Mesodermal cell (in vitro differentiated cells): ENCODE measurements at regions not wholly inside any gene's neighbourhood (a gene's known extent, or its start where the extent isn't known, plus 50 kb on each side); places are given as distances from the start of the nearest gene placed in this dataset.

ENCODE experiments used
- H3K27ac ChIP-seq: 2 replicates; pipeline ENCODE4 v1.7.0; 2013; ENCODE audit warnings: mild to moderate bottlenecking, low read depth, low read length, moderate library complexity; ENCODE audit not compliant: severe bottlenecking
- H3K36me3 ChIP-seq: 2 replicates; pipeline ENCODE4 v1.7.1; 2013; ENCODE audit warnings: mild to moderate bottlenecking, low read length, moderate library complexity; ENCODE audit not compliant: control insufficient read depth, insufficient read depth
- H3K4me1 ChIP-seq: one replicate; pipeline ENCODE4 v1.7.1; 2013; ENCODE audit warnings: mild to moderate bottlenecking, low read length; ENCODE audit not compliant: insufficient read depth, control insufficient read depth, poor library complexity, severe bottlenecking
- H3K4me3 ChIP-seq: 2 replicates; pipeline ENCODE4 v1.7.0; 2013; ENCODE audit warnings: low read length, control low read depth, mild to moderate bottlenecking; ENCODE audit not compliant: insufficient read depth, poor library complexity, severe bottlenecking; ENCODE audit errors: extremely low read depth
- H3K9me3 ChIP-seq: 2 replicates; pipeline ENCODE4 v1.7.1; 2013; ENCODE audit warnings: mild to moderate bottlenecking, low read length, moderate library complexity; ENCODE audit not compliant: control insufficient read depth
- WGBS, 2 experiments: methylation state at CpG; one replicate each; pipeline ENCODE4 v1.1.5; 2013; ENCODE audit warnings: missing lambda C conversion rate in 2 of 2; ENCODE audit not compliant: insufficient coverage in 2 of 2; 5-methylcytosine and 5-hydroxymethylcytosine counted together

DNA sequence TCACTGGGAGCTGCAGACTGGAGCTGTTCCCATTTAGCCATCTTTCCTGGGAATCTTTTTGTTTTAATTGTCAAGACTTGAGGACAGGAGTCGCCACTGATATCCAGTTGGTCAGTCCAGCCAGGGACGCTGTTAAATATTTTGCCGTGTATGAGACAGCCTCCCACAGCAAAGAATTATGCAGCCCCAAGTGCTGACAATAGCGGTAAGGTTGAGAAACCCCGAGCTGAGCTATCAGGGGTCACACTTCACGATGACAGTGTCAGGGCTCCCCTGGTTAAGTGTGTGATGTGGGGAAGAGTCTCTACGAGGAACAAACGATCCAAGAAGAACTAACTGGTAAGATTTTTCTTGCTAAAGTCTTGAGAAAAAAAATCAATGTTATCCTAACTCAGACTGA lies 372.0 kb upstream of the MPDZ start:
- H3K4me1 ChIP-seq, result no peaks in the 10 kb centered on the region

DNA sequence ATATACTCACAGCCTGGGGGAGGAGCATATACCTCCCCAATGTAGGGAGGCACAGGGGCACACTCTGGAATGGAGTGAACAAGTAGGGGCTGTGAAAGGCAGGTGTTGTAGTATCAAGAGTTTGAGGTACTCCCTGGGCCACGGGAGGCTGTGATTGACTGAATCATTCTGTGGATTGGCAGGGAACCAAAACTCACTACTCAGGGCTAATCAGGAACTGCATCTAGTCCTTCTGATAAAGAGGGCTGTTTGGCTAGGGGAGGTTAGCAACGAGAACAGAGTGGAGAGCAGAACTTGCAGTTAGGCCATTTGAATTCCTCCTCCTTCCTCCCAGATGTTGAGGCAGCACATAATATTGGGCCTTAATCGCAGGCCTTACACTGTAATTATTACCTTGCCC lies 369.2 kb upstream of the MPDZ start:
- no peaks in the 10 kb centered on the region for H3K4me1 ChIP-seq
- H3K27ac ChIP-seq, result no peak overlapping the region
- H3K9me3 ChIP-seq, result no peaks in the 10 kb centered on the region
- H3K36me3 ChIP-seq, result no peaks in the 10 kb centered on the region
- H3K4me3 ChIP-seq, result no peak overlapping the region
- WGBS, 2 experiments, result 92 to 100% methylated on average over 1 to 2 of the region's 3 CpGs

More for the DNA sequence above, 372.0 kb upstream of the MPDZ start:
- no peak overlapping the region for H3K4me3 ChIP-seq
- H3K27ac ChIP-seq, result no peak overlapping the region
- no peaks in the 10 kb centered on the region for H3K36me3 ChIP-seq
- WGBS, 2 experiments, result 82 to 95% methylated on average over 5 to 6 of the region's 8 CpGs
- H3K9me3 ChIP-seq, result no peaks in the 10 kb centered on the region

DNA sequence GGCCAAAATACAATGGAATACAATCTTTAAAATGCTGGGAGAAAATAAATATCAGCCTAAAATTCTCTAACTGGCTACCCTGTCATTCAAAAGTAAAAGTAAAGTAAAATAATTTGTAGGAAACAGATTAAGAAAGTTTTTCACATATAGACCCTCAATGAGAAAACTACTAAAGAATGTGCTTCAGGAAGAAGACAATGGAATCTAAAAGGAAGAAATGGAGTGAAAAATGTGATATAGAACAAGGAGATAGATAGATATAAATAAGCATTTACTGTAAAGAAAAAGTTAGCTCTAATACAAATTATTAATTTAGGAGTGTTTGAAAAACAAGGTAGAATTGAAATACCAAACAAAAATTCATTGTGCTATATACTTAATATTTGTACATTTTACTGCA lies 368.6 kb upstream of the MPDZ start:
- Histone ChIP-seq H3K36me3 (no peaks in the 10 kb centered on the region), H3K9me3 (no peaks in the 10 kb centered on the region), H3K27ac (no peak overlapping the region), H3K4me3 (no peak overlapping the region), H3K4me1 (no peaks in the 10 kb centered on the region)

DNA sequence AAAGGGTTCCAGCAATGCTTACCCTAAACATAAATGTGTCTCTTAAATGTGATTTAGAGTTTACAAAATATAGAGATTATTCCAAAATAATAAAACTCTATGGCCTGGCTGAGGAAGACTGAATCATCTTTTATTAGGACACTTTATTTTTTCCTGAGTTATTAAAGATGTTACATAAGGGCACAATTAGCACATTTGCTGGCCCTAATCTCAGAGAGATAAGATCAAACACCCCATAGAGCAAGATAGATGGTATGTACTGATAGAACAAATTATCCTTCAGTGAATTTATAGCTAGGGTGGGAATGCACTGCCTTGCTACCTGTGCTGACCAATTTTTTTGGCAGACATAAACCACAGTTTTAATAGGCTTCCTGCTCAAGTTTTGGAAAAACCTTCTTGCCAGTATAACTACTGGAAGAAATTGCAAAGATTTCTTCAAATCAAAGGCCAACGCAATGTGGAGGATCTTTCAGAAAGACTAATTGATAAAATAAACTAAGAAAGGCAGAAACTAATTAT lies 367.1 kb upstream of the MPDZ start:
- Histone ChIP-seq H3K4me1 (no peaks in the 10 kb centered on the region), H3K9me3 (no peaks in the 10 kb centered on the region), H3K36me3 (no peaks in the 10 kb centered on the region), H3K4me3 (no peak overlapping the region), H3K27ac (no peak overlapping the region)
- WGBS, 2 experiments, result no CpG with 5 or more reads among the region's 1 CpG

DNA sequence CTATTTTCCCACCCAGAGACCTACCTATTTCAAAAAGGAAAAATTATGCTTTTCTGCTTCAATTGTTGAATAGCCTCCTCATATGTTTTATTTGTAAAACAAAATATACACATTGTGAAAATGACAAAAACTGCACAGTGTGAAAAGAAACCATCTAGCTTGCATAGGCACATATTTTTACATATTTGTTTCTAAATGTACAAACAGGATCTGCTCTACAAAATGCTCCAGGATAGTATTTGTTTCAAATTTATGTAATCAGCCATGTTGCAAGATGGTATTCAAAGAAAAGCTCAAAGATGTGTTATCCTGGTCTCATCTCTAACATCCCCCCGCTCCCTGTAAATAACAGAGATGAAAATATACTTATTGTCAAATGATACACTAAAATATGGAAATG lies 366.1 kb upstream of the MPDZ start:
- Histone ChIP-seq H3K4me3 (no peak overlapping the region), H3K4me1 (no peaks in the 10 kb centered on the region), H3K36me3 (no peaks in the 10 kb centered on the region), H3K9me3 (no peaks in the 10 kb centered on the region), H3K27ac (no peak overlapping the region)
- WGBS, 2 experiments, result no CpG with 5 or more reads among the region's 1 CpG

DNA sequence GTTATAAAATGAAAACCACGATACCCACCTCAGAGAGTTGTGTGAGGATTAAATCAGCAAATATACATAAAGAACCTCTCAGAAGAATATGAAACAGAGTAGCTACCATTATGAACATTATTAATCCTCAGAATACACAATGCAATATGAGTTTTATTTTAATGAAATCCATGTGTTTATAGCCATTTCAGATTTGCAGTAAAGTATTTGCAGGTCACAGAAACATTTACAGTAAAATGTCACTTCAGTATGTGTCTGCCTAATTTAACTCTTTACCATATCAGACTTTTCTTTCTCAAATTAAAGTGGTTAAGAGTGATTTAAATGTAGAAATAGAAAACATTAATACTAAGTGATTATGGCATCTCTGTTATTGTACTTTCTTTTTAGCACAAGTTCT lies 365.2 kb upstream of the MPDZ start:
- Histone ChIP-seq H3K9me3 (no peaks in the 10 kb centered on the region), H3K4me3 (no peak overlapping the region), H3K36me3 (no peaks in the 10 kb centered on the region), H3K4me1 (no peaks in the 10 kb centered on the region), H3K27ac (no peak overlapping the region)
- WGBS, 2 experiments, result no CpG with 5 or more reads among the region's 1 CpG

DNA sequence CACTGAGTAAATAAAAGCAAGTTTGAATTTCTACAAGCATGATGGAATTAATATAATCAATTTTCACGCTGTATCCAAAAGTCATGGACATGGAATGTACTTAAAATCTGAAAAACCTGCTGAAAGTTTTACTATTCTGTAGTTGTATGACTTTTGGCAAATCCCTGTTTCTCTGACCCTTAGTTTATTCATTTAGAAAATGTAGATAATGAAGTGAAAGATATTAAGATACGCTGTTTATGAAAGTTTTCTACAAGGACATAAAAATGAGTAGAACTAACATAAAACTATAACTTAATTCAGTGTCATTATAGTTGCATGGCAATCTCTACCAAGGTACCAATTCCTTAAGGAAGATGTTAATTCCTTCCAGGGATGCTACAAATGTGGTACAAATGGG lies 363.2 kb upstream of the MPDZ start:
- Histone ChIP-seq H3K27ac (no peak overlapping the region), H3K4me3 (no peak overlapping the region), H3K4me1 (no peaks in the 10 kb centered on the region), H3K9me3 (no peaks in the 10 kb centered on the region), H3K36me3 (no peaks in the 10 kb centered on the region)
- no CpG with 5 or more reads among the region's 2 CpGs for WGBS, 2 experiments

DNA sequence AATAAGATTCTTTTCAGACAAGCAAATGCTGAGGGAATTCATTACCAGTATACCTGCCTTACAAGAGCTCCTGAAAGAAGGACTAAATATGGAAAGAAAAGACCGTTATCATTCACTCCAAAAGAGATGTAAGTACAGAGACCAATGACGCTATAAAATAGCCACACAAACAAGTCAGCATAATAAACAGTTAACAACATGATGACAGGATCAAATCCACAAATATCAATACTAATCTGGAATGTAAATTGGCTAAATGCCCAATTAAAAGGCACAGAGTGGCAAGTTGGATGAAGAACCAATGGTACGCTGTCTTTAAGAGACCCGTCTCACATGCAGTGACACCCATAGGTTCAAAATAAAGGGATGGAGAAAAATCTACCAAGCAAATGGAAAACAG lies 349.6 kb upstream of the MPDZ start:
- 82 to 93% methylated on average over 2 of the region's 4 CpGs for WGBS, 2 experiments

DNA sequence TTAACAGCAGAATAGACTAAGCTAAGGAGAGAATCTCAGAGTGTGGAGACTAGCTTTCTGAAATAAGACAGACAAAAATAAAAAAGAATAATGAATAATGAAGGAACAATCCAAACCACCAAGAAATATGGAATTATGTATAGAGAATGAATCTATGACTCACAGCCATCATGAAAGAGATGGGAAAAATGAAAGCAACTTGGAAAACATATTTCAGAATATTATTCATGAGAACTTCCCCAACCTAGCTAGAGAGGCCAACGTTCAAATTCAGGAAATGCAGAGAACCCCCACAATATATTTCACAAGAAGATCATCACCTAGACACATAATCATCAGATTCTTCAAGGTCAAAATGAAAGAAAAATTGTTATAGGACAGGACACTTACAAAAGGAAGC lies 349.0 kb upstream of the MPDZ start:
- no CpG with 5 or more reads among the region's 1 CpG for WGBS, 2 experiments

More for the DNA sequence above, 349.6 kb upstream of the MPDZ start:
- H3K4me1 ChIP-seq, result no peaks in the 10 kb centered on the region
- H3K36me3 ChIP-seq, result no peaks in the 10 kb centered on the region
- no peak overlapping the region for H3K27ac ChIP-seq
- H3K4me3 ChIP-seq, result no peak overlapping the region
- no peaks in the 10 kb centered on the region for H3K9me3 ChIP-seq

DNA sequence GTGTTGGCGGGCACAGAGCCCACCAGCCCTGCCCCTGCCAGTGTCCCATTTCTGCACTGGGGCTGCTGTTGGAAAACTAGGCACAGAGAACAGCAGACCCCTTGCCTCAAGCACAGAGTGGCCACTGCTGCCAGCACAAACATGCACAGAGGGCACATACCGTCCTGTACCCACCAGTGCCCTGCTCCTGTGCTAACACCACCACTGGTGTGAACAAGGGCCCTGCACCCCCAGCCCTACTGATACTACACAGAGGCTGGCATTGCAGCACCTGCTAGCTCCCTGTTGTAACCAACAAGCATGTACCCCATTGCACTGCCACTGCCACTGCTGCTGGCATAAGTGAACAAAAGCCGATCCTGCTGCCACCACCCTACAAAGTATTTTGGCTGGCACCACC lies 348.0 kb upstream of the MPDZ start:
- H3K36me3 ChIP-seq, result no peaks in the 10 kb centered on the region
- H3K4me3 ChIP-seq, result no peak overlapping the region
- WGBS, 2 experiments, result 91 to 95% methylated on average over 2 to 3 of the region's 3 CpGs
- no peaks in the 10 kb centered on the region for H3K9me3 ChIP-seq
- H3K27ac ChIP-seq, result no peak overlapping the region
- H3K4me1 ChIP-seq, result no peaks in the 10 kb centered on the region

More for the DNA sequence above, 349.0 kb upstream of the MPDZ start:
- Histone ChIP-seq H3K4me3 (no peak overlapping the region), H3K4me1 (no peaks in the 10 kb centered on the region), H3K9me3 (no peaks in the 10 kb centered on the region), H3K27ac (no peak overlapping the region), H3K36me3 (no peaks in the 10 kb centered on the region)

DNA sequence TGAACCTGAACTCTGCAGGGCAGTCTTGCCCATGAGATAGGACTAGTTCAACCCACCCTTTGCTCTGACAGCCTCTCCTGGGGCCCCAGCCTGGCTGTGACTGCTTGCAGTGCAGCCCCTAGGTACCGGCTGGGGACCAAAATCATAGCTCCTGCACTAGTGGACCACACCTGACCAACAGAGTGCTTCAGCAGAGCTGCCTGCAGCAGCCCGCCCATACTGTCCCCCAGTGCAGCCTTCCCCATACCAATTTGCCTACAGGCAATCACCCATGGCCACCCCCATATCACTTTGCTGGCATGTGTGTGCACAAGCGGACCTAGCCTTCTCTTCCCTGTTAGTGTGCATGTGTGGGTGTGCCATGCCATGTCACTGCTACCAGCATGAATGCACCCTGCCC lies 347.6 kb upstream of the MPDZ start:
- Histone ChIP-seq H3K36me3 (no peaks in the 10 kb centered on the region), H3K27ac (no peak overlapping the region), H3K4me3 (no peak overlapping the region), H3K9me3 (no peaks in the 10 kb centered on the region), H3K4me1 (no peaks in the 10 kb centered on the region)
- WGBS, 2 experiments, result 96% methylated on average over 3 of the region's 3 CpGs; no CpG with 5 or more reads in 1 of the 2 experiments
